ENCODE measurements at regions not wholly inside any gene's neighbourhood (a gene's known extent, or its start where the extent isn't known, plus 50 kb on each side); places are given as distances from the start of the nearest gene placed in this dataset.

DNA sequence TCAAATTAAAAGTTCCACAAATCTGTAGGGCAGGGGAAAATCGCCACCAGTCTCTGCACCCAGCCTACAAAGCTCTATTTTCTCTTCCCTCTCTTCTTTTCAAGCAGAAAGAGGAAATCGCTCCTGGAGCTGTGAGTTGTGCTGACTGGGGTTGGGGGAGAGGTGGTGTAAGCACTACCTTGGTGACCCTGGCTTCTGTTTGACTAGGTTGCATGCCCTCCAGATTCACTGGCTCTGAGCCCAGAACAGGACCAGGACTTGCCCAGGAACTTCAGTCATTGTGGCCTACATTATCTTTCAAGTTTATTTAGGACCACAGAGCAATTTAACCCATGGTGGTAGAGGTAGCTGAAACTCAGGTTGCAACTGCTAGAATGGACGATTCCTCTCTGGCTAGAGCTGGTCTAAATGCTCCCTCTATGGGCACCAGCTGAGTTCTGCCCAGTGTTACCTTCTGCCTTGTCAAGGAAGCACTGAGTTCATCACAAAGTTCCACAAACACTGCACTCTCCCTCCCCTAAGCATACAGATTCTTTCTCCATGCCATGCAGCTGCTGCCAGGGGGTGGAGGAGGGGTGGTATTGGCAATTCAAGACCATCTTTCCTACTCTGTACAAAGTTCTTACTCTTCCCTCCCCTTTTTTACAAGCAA, 122.0 kb upstream of the BMP5 start:
- TF ChIP-seq CTCF (IDR thresholded peaks at IDR 0.05; ENCODE audit: low read length) (no peak), EZH2 (IDR thresholded peaks at IDR 0.05; ENCODE audit: borderline replicate concordance, low read length) (no peak)
